Prostate gland (tissue), 2 donors: ENCODE measurements at regions not wholly inside any gene's neighbourhood (a gene's known extent, or its start where the extent isn't known, plus 50 kb on each side); places are given as distances from the start of the nearest gene placed in this dataset.

Source experiments
- DNase-seq: peaks from one replicate; pipeline ENCODE4 v3.0.0-alpha.2; 2019; ENCODE audit warnings: low spot score
- H3K27ac ChIP-seq, 2 donors: fragments of 200-600 bp; sonication (generic); 2 replicates each; pipeline ENCODE4 v1.5.1; 2017 to 2019
- H3K27me3 ChIP-seq: fragments of 200-600 bp; sonication (generic); replicated peaks from 2 replicates; pipeline ENCODE4 v1.5.1; 2019; ENCODE audit not compliant: insufficient read depth
- H3K36me3 ChIP-seq, 2 donors: fragments of 200-600 bp; sonication (generic); 1 replicate in 1 of 2; 2 replicates in 1 of 2; pipeline versions ENCODE4 v1.5.1 to v1.8.1; 2017 to 2019
- H3K4me1 ChIP-seq: fragments of 200-600 bp; sonication (generic); replicated peaks from 2 replicates; pipeline ENCODE4 v1.5.1; 2019
- H3K4me3 ChIP-seq, 2 donors: fragments of 200-600 bp; sonication (generic); 2 replicates each; pipeline ENCODE4 v1.5.1; 2017 to 2019
- H3K9me3 ChIP-seq: fragments of 200-600 bp; sonication (generic); 2 replicates; pipeline ENCODE4 v1.5.1; 2017
- CTCF ChIP-seq, 4 experiments: fragments of 200-600 bp in 2 of 4; fragments of 450-650 bp in 2 of 4; sonication (generic) in 2 of 4; IDR thresholded peaks; 1 replicate in 3 of 4; 2 replicates in 1 of 4; pipeline ENCODE4 v1.5.1; 2016 to 2019; ENCODE audit warnings: antibody characterized with exemption in 4 of 4, mild to moderate bottlenecking in 2 of 4, moderate library complexity in 2 of 4
- POLR2A ChIP-seq: fragments of 450-650 bp; IDR thresholded peaks from one replicate; pipeline ENCODE4 v1.6.1; 2016; ENCODE audit warnings: antibody characterized with exemption, mild to moderate bottlenecking
- POLR2AphosphoS5 ChIP-seq: sonication (generic); formaldehyde crosslinking; IDR thresholded peaks from one replicate; pipeline ENCODE4 v1.6.1; 2017; ENCODE audit warnings: antibody characterized with exemption
- WGBS: methylation state at CpG from one replicate; pipeline ENCODE4 v1.1.5; 2018; 5-methylcytosine and 5-hydroxymethylcytosine counted together
- intact Hi-C: fragments of 100-400 bp; cut with DNase I; formaldehyde crosslinking; loops from one replicate; pipeline ENCODE4 v1.14.2; 2022

- Histone ChIP-seq H3K4me1 (no peaks in the 10 kb centered on the region), H3K4me3 (no peak overlapping the region), H3K27me3 (no peaks in the 10 kb centered on the region), H3K27ac (no peak overlapping the region), H3K36me3 (no peaks in the 10 kb centered on the region), H3K9me3 (no peaks in the 10 kb centered on the region)
- no peak for DNase-seq
- WGBS, result 49% methylated on average over 5 of the region's 5 CpGs
- TF ChIP-seq CTCF (IDR thresholded peaks at IDR 0.05), result no peak
- TF ChIP-seq POLR2A, result no peak
- intact Hi-C loops, result no loop called here
Observed at GRCh38 chr15:39326306-39326975, 254.4 kb upstream of the THBS1 start.

GRCh38 chr15:39327005-39327730, 253.7 kb upstream of the THBS1 start:
- Histone ChIP-seq H3K9me3 (no peaks in the 10 kb centered on the region), H3K4me3 (no peak overlapping the region), H3K4me1 (no peaks in the 10 kb centered on the region), H3K27me3 (no peaks in the 10 kb centered on the region), H3K27ac (no peak overlapping the region), H3K36me3 (no peaks in the 10 kb centered on the region)
- intact Hi-C loops, result no loop called here
- WGBS, result 72% methylated on average over 6 of the region's 6 CpGs
- TF ChIP-seq CTCF (IDR thresholded peaks at IDR 0.05) (no peak), POLR2A (no peak), POLR2AphosphoS5 (no peak)
- DNase-seq, result no peak

- no peak for DNase-seq
- no peaks in the 10 kb centered on the region for H3K9me3 ChIP-seq
- WGBS, result 87% methylated on average over 6 of the region's 6 CpGs
- H3K4me1 ChIP-seq, result no peaks in the 10 kb centered on the region
- no peak overlapping the region for H3K4me3 ChIP-seq
- no peak for TF ChIP-seq POLR2A
- no peaks in the 10 kb centered on the region for H3K27me3 ChIP-seq
- no peak overlapping the region for H3K27ac ChIP-seq
- no peaks in the 10 kb centered on the region for H3K36me3 ChIP-seq
- intact Hi-C loops, result no loop called here
Observed at GRCh38 chr15:39330061-39330460, 250.8 kb upstream of the THBS1 start.

GRCh38 chr15:39331584-39331983, 249.3 kb upstream of the THBS1 start:
- no peak overlapping the region for H3K27ac ChIP-seq
- DNase-seq, result peak; percentile 73
- H3K27me3 ChIP-seq, result no peaks in the 10 kb centered on the region
- H3K4me3 ChIP-seq, result no peak overlapping the region
- no peaks in the 10 kb centered on the region for H3K9me3 ChIP-seq
- intact Hi-C loops, result no loop called here
- WGBS, result 52% methylated on average over 3 of the region's 3 CpGs
- H3K36me3 ChIP-seq, result no peaks in the 10 kb centered on the region
- no peaks in the 10 kb centered on the region for H3K4me1 ChIP-seq
- TF ChIP-seq POLR2A (no peak), POLR2AphosphoS5 (peak; percentile 38), CTCF (IDR thresholded peaks at IDR 0.05) (no peak)

- Histone ChIP-seq H3K4me1 (no peaks in the 10 kb centered on the region), H3K27me3 (no peaks in the 10 kb centered on the region), H3K4me3 (no peak overlapping the region), H3K9me3 (no peaks in the 10 kb centered on the region), H3K27ac (peak overlapping the region in 1 of 2 donors; percentile 2), H3K36me3 (no peaks in the 10 kb centered on the region)
- intact Hi-C loops, result no loop called here
- TF ChIP-seq CTCF (IDR thresholded peaks at IDR 0.05), result no peak
- TF ChIP-seq POLR2A, result no peak
- TF ChIP-seq POLR2AphosphoS5, result no peak
- no peak for DNase-seq
- WGBS, result 32% methylated on average over 5 of the region's 5 CpGs
Observed at GRCh38 chr15:39332846-39333245, 248.0 kb upstream of the THBS1 start.
